Mesenchymal stem cell (in vitro differentiated cells and primary cell): ENCODE measurements at regions not wholly inside any gene's neighbourhood (a gene's known extent, or its start where the extent isn't known, plus 50 kb on each side); places are given as distances from the start of the nearest gene placed in this dataset.

Experiments
- DNase-seq: peaks from one replicate; pipeline ENCODE4 v3.0.0-alpha.2; 2013
- H2AFZ ChIP-seq: one replicate; pipeline ENCODE4 v1.6.1; 2013; ENCODE audit warnings: low read depth, mild to moderate bottlenecking, control low read depth, inconsistent platforms, low read length, moderate library complexity
- H2AK5ac ChIP-seq: 2 replicates; pipeline ENCODE4 v1.6.1; 2013; ENCODE audit warnings: low read length, moderate library complexity, mild to moderate bottlenecking, inconsistent platforms; ENCODE audit not compliant: severe bottlenecking
- H2BK120ac ChIP-seq: one replicate; pipeline ENCODE4 v1.6.1; 2013; ENCODE audit warnings: low read depth, mild to moderate bottlenecking, inconsistent platforms, low read length, moderate library complexity
- H2BK12ac ChIP-seq, 2 experiments: one replicate each; pipeline ENCODE4 v1.6.1; 2013; ENCODE audit warnings: inconsistent platforms in 2 of 2, low read length in 2 of 2, mild to moderate bottlenecking in 2 of 2, moderate library complexity in 2 of 2, control low read depth in 1 of 2
- H2BK15ac ChIP-seq: one replicate; pipeline ENCODE4 v1.6.1; 2013; ENCODE audit warnings: mild to moderate bottlenecking, low read depth, inconsistent platforms; ENCODE audit not compliant: poor library complexity, severe bottlenecking
- H2BK5ac ChIP-seq: 2 replicates; pipeline ENCODE4 v1.6.1; 2013; ENCODE audit warnings: low read depth, mild to moderate bottlenecking, low read length, control low read depth, inconsistent platforms; ENCODE audit not compliant: poor library complexity, severe bottlenecking
- H3K14ac ChIP-seq, 2 experiments: one replicate each; pipeline ENCODE4 v1.6.1; 2013; ENCODE audit warnings: inconsistent platforms in 2 of 2, low read length in 2 of 2, control low read depth in 1 of 2, mild to moderate bottlenecking in 1 of 2, moderate library complexity in 1 of 2
- H3K18ac ChIP-seq, 2 experiments: one replicate each; pipeline ENCODE4 v1.6.1; 2013; ENCODE audit warnings: inconsistent platforms in 2 of 2, low read length in 2 of 2, control low read depth in 1 of 2, low read depth in 1 of 2, mild to moderate bottlenecking in 1 of 2
- H3K23ac ChIP-seq, 2 experiments: one replicate each; pipeline ENCODE4 v1.6.1; 2013; ENCODE audit warnings: inconsistent platforms in 2 of 2, low read length in 2 of 2, mild to moderate bottlenecking in 2 of 2, moderate library complexity in 2 of 2, control low read depth in 1 of 2
- H3K27ac ChIP-seq: 2 replicates; pipeline ENCODE4 v1.5.1; 2013; ENCODE audit warnings: mild to moderate bottlenecking, moderate library complexity, low read length, control low read depth, inconsistent platforms; ENCODE audit not compliant: poor library complexity, severe bottlenecking
- H3K27me3 ChIP-seq, 2 experiments: 2 replicates each; pipeline versions ENCODE4 v1.6.1 to v1.7.0; 2013; ENCODE audit warnings: low read length in 2 of 2, mild to moderate bottlenecking in 2 of 2, moderate library complexity in 2 of 2, control low read depth in 1 of 2, inconsistent platforms in 1 of 2; ENCODE audit not compliant: control insufficient read depth in 1 of 2, insufficient read depth in 1 of 2
- H3K36me3 ChIP-seq, 2 experiments: 2 replicates each; pipeline versions ENCODE4 v1.6.1 to v1.7.0; 2013; ENCODE audit warnings: low read length in 2 of 2, control low read depth in 1 of 2, inconsistent platforms in 1 of 2, low read depth in 1 of 2, mild to moderate bottlenecking in 1 of 2; ENCODE audit not compliant: insufficient read depth in 2 of 2, control insufficient read depth in 1 of 2
- H3K4ac ChIP-seq, 2 experiments: one replicate each; pipeline ENCODE4 v1.6.1; 2013; ENCODE audit warnings: inconsistent platforms in 2 of 2, low read length in 2 of 2, mild to moderate bottlenecking in 2 of 2, moderate library complexity in 2 of 2, control low read depth in 1 of 2, low read depth in 1 of 2
- H3K4me1 ChIP-seq: 2 replicates; pipeline ENCODE4 v1.6.1; 2013; ENCODE audit warnings: low read depth, low read length, control low read depth; ENCODE audit not compliant: control insufficient read depth, insufficient read depth
- H3K4me2 ChIP-seq: 2 replicates; pipeline ENCODE4 v1.6.1; 2013; ENCODE audit warnings: low read length, mild to moderate bottlenecking, inconsistent platforms; ENCODE audit not compliant: poor library complexity, severe bottlenecking
- H3K4me3 ChIP-seq, 2 experiments: 2 replicates each; pipeline versions ENCODE4 v1.5.1 to v1.7.0; 2013; ENCODE audit warnings: low read length in 2 of 2, mild to moderate bottlenecking in 2 of 2, control low read depth in 1 of 2, low read depth in 1 of 2; ENCODE audit not compliant: insufficient read depth in 1 of 2
- H3K79me1 ChIP-seq: replicated peaks from 2 replicates; pipeline ENCODE4 v1.6.1; 2013; ENCODE audit warnings: mild to moderate bottlenecking, control low read depth, low read length, inconsistent platforms; ENCODE audit not compliant: poor library complexity, severe bottlenecking
- H3K9ac ChIP-seq: 2 replicates; pipeline ENCODE4 v1.7.0; 2013; ENCODE audit warnings: mild to moderate bottlenecking, low read length, moderate library complexity
- H3K9me3 ChIP-seq: 2 replicates; pipeline ENCODE4 v1.7.0; 2013; ENCODE audit warnings: mild to moderate bottlenecking, low read length; ENCODE audit not compliant: control insufficient read depth
- H4K8ac ChIP-seq: one replicate; pipeline ENCODE4 v1.6.1; 2013; ENCODE audit warnings: inconsistent platforms, mild to moderate bottlenecking, low read length, moderate library complexity
- H4K91ac ChIP-seq: one replicate; pipeline ENCODE4 v1.6.1; 2013; ENCODE audit warnings: mild to moderate bottlenecking, low read length, inconsistent platforms
- WGBS: methylation state at CpG from one replicate; pipeline ENCODE4 v1.1.7; 2013; ENCODE audit warnings: mixed read lengths; 5-methylcytosine and 5-hydroxymethylcytosine counted together

- Histone ChIP-seq H3K9me3 (peaks cover 20% of the 10 kb centered on the region), H3K4ac (no peak overlapping the region), H2BK5ac (no peak overlapping the region), H2AFZ (no peak overlapping the region), H3K4me1 (no peaks in the 10 kb centered on the region), H4K8ac (no peak overlapping the region), H3K9ac (no peak overlapping the region), H3K36me3 (no peaks in the 10 kb centered on the region), H2BK15ac (no peak overlapping the region), H3K4me2 (no peak overlapping the region), H4K91ac (no peak overlapping the region), H3K27me3 (no peaks in the 10 kb centered on the region), H3K27ac (no peak overlapping the region), H3K79me1 (no peaks in the 10 kb centered on the region), H3K23ac (no peak overlapping the region), H3K14ac (no peak overlapping the region), H3K18ac (no peak overlapping the region), H2AK5ac (no peak overlapping the region), H2BK120ac (no peak overlapping the region), H3K4me3 (no peak overlapping the region), H2BK12ac (no peak overlapping the region)
- WGBS: 83% methylated on average over 3 of the region's 3 CpGs
- no peak for DNase-seq
Measured at GRCh38 chr5:53219610-53220009, 110.1 kb upstream of the MOCS2 start.

GRCh38 chr5:53233645-53234405 lies 124.3 kb upstream of the MOCS2 start:
- Histone ChIP-seq H3K23ac (no peak overlapping the region), H2AFZ (no peak overlapping the region), H3K27me3 (no peaks in the 10 kb centered on the region), H2BK12ac (no peak overlapping the region), H3K18ac (no peak overlapping the region), H3K9ac (no peak overlapping the region), H3K4me1 (no peaks in the 10 kb centered on the region), H4K91ac (no peak overlapping the region), H3K4me2 (no peak overlapping the region), H3K14ac (no peak overlapping the region), H2BK5ac (no peak overlapping the region), H4K8ac (no peak overlapping the region), H2BK120ac (no peak overlapping the region), H2AK5ac (no peak overlapping the region), H2BK15ac (no peak overlapping the region), H3K79me1 (no peaks in the 10 kb centered on the region), H3K36me3 (no peaks in the 10 kb centered on the region), H3K4ac (no peak overlapping the region), H3K9me3 (no peaks in the 10 kb centered on the region), H3K27ac (no peak overlapping the region), H3K4me3 (no peak overlapping the region)
- no peak for DNase-seq
- 79% methylated on average over 2 of the region's 2 CpGs for WGBS

DNA sequence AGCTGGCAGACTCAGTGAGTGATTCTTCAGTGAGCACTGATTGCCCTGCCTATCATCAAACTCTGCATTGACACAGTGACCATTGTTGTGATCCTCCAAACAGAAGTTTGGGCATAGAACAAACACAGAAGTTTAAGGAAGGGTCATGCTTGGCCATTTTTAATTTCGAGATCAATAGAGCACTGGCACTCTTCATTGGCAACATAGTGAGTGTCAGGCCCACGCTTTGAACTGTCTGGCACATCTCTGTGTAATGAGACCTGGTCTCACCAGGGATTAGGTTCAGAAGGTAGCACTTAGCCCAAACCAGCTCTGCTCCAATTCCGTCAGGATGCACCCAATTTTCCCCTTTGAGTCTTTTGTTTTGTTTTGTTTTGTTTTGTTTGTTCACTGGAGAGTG lies 127.1 kb upstream of the MOCS2 start:
- Histone ChIP-seq H3K4me1 (no peaks in the 10 kb centered on the region), H3K36me3 (no peaks in the 10 kb centered on the region), H2BK12ac (no peak overlapping the region), H3K79me1 (no peaks in the 10 kb centered on the region), H3K9ac (no peak overlapping the region), H2BK120ac (no peak overlapping the region), H4K91ac (no peak overlapping the region), H4K8ac (no peak overlapping the region), H3K4me3 (no peak overlapping the region), H3K9me3 (no peaks in the 10 kb centered on the region), H2BK15ac (no peak overlapping the region), H2AK5ac (no peak overlapping the region), H3K27ac (no peak overlapping the region), H3K23ac (no peak overlapping the region), H3K4me2 (no peak overlapping the region), H3K14ac (no peak overlapping the region), H3K4ac (no peak overlapping the region), H2AFZ (no peak overlapping the region), H3K18ac (no peak overlapping the region), H3K27me3 (no peaks in the 10 kb centered on the region), H2BK5ac (no peak overlapping the region)
- 96% methylated on average over 3 of the region's 3 CpGs for WGBS
- DNase-seq: no peak

- WGBS: 82% methylated on average over 4 of the region's 6 CpGs
- DNase-seq: no peak
- H3K14ac ChIP-seq: no peak overlapping the region
- H4K91ac ChIP-seq: no peak overlapping the region
- no peak overlapping the region for H2BK120ac ChIP-seq
- H3K27me3 ChIP-seq: no peaks in the 10 kb centered on the region
- H3K4me3 ChIP-seq: no peak overlapping the region
- H3K9ac ChIP-seq: no peak overlapping the region
- H3K79me1 ChIP-seq: no peaks in the 10 kb centered on the region
- no peak overlapping the region for H3K18ac ChIP-seq
- H2AK5ac ChIP-seq: no peak overlapping the region
- no peaks in the 10 kb centered on the region for H3K9me3 ChIP-seq
- H3K4me1 ChIP-seq: no peaks in the 10 kb centered on the region
- no peak overlapping the region for H3K23ac ChIP-seq
- H3K4me2 ChIP-seq: no peak overlapping the region
- H2BK15ac ChIP-seq: no peak overlapping the region
- H3K36me3 ChIP-seq: no peaks in the 10 kb centered on the region
- no peak overlapping the region for H2BK12ac ChIP-seq
- H4K8ac ChIP-seq: no peak overlapping the region
- H2AFZ ChIP-seq: no peak overlapping the region
- H3K4ac ChIP-seq: no peak overlapping the region
- no peak overlapping the region for H3K27ac ChIP-seq
- no peak overlapping the region for H2BK5ac ChIP-seq
Measured at GRCh38 chr5:53237876-53238275, 128.3 kb upstream of the MOCS2 start.
